IPS-NIHi7 (cell line): ENCODE measurements at regions not wholly inside any gene's neighbourhood (a gene's known extent, or its start where the extent isn't known, plus 50 kb on each side); places are given as distances from the start of the nearest gene placed in this dataset.

Experiments used
- DNase-seq: peaks from one replicate; pipeline ENCODE4 v3.0.0; 2012; ENCODE audit warnings: mixed read lengths; ENCODE audit errors: extremely low spot score

- DNase-seq, result no peak
Measured at GRCh38 chr2:238985041-238985729, 137.3 kb downstream of the TWIST2 start.

GRCh38 chr2:238985931-238986446 is 138.1 kb downstream of the TWIST2 start:
- no peak for DNase-seq

GRCh38 chr2:238986491-238987351 is 138.8 kb downstream of the TWIST2 start:
- no peak for DNase-seq

- no peak for DNase-seq
Measured at GRCh38 chr2:238987352-238987981, 139.6 kb downstream of the TWIST2 start.

- DNase-seq, result no peak
Measured at GRCh38 chr2:238988105-238988504, 140.2 kb downstream of the TWIST2 start.

GRCh38 chr2:238988752-238989151 is 140.9 kb downstream of the TWIST2 start:
- no peak for DNase-seq

- DNase-seq, result no peak
Measured at GRCh38 chr2:238989484-238989883, 141.6 kb downstream of the TWIST2 start.

GRCh38 chr2:238994432-238994831 is 146.5 kb downstream of the TWIST2 start:
- DNase-seq, result no peak

GRCh38 chr2:238994876-238995275 is 147.0 kb downstream of the TWIST2 start:
- DNase-seq, result no peak

GRCh38 chr2:238995634-238996033 is 147.7 kb downstream of the TWIST2 start:
- DNase-seq, result no peak

- no peak for DNase-seq
Measured at GRCh38 chr2:238996331-238997136, 148.6 kb downstream of the TWIST2 start.

GRCh38 chr2:238997137-238997390 is 149.2 kb downstream of the TWIST2 start:
- no peak for DNase-seq

GRCh38 chr2:238997684-238998083 is 149.8 kb downstream of the TWIST2 start:
- DNase-seq, result no peak
